OCI-LY1 (cell line): ENCODE measurements at regions not wholly inside any gene's neighbourhood (a gene's known extent, or its start where the extent isn't known, plus 50 kb on each side); places are given as distances from the start of the nearest gene placed in this dataset.

Source experiments
- EZH2 ChIP-seq: fragments of 200-600 bp; sonication (generic), shearing (Covaris generic); IDR thresholded peaks from 2 replicates; pipeline ENCODE4 v1.8.0; 2017; ENCODE audit warnings: borderline replicate concordance, mixed run types, mild to moderate bottlenecking, antibody characterized with exemption, low read length, moderate library complexity, mixed read lengths
- TF ChIP-seq, protein P1 (sequence below): fragments of 200-600 bp; sonication (generic), shearing (Covaris generic); IDR thresholded peaks from 2 replicates; pipeline ENCODE4 v1.5.1; 2017; ENCODE audit warnings: mild to moderate bottlenecking, antibody characterized with exemption, low read length, moderate library complexity, mixed read lengths

DNA sequence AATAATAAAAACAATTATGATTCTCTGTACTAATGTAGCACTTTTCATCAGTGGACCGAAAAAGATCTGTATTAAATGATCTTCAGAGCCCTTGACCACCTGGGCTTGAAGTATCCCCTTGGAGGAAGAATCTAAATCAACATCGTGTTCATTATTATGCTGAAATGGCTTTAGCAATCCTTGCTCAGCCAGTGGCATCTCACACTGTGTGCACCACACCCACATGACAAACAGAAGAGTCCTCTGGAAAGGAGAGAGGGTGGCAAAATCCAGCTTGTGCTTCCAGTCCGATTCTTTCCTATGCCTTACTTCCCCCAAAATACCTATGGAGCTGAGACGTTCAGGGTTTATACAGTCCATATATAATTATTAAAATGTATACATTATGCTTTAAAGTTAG, 318.5 kb upstream of the RUNX1 start:
- TF ChIP-seq, protein P1, sequence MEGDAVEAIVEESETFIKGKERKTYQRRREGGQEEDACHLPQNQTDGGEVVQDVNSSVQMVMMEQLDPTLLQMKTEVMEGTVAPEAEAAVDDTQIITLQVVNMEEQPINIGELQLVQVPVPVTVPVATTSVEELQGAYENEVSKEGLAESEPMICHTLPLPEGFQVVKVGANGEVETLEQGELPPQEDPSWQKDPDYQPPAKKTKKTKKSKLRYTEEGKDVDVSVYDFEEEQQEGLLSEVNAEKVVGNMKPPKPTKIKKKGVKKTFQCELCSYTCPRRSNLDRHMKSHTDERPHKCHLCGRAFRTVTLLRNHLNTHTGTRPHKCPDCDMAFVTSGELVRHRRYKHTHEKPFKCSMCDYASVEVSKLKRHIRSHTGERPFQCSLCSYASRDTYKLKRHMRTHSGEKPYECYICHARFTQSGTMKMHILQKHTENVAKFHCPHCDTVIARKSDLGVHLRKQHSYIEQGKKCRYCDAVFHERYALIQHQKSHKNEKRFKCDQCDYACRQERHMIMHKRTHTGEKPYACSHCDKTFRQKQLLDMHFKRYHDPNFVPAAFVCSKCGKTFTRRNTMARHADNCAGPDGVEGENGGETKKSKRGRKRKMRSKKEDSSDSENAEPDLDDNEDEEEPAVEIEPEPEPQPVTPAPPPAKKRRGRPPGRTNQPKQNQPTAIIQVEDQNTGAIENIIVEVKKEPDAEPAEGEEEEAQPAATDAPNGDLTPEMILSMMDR = no peak
- TF ChIP-seq EZH2 = no peak
